Gastrocnemius medialis (tissue), 4 donors: ENCODE measurements at regions not wholly inside any gene's neighbourhood (a gene's known extent, or its start where the extent isn't known, plus 50 kb on each side); places are given as distances from the start of the nearest gene placed in this dataset.

ENCODE experiments used
- POLR2A ChIP-seq, 2 donors: fragments of 450-650 bp; IDR thresholded peaks; one replicate each; pipeline ENCODE4 v1.6.1; 2017; ENCODE audit warnings: antibody characterized with exemption in 2 of 2, mild to moderate bottlenecking in 2 of 2, moderate library complexity in 2 of 2
- TF ChIP-seq, protein P1 (sequence below), 5 experiments: fragments of 450-650 bp in 3 of 5; fragments of 200-600 bp in 2 of 5; sonication (generic) in 2 of 5; IDR thresholded peaks in 4 of 5; conservative IDR thresholded peaks in 1 of 5; 1 replicate in 4 of 5; 2 replicates in 1 of 5; pipeline ENCODE4 v1.5.1; 2016 to 2019; ENCODE audit warnings: antibody characterized with exemption in 5 of 5, mild to moderate bottlenecking in 3 of 5, moderate library complexity in 3 of 5

DNA sequence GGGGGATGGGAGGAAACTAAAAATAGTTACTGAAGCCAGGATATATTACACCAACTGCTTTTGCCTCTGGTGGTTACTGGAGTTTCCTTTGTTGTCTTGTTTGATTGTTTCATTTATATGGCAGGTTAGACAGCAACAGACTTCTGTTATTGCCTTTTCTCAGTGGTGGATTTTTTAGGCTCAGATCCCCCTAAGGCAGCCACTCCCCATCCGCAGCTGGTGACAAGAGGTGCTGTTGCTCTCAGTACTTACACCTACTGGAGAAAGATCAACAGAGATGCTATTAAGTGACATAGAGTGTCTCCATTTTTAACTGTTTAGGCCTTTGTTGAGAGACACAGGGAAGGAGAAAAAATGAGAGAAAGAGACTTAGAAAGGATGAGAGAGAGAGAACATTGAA, 552.1 kb downstream of the PKHD1 start:
- TF ChIP-seq, protein P1, sequence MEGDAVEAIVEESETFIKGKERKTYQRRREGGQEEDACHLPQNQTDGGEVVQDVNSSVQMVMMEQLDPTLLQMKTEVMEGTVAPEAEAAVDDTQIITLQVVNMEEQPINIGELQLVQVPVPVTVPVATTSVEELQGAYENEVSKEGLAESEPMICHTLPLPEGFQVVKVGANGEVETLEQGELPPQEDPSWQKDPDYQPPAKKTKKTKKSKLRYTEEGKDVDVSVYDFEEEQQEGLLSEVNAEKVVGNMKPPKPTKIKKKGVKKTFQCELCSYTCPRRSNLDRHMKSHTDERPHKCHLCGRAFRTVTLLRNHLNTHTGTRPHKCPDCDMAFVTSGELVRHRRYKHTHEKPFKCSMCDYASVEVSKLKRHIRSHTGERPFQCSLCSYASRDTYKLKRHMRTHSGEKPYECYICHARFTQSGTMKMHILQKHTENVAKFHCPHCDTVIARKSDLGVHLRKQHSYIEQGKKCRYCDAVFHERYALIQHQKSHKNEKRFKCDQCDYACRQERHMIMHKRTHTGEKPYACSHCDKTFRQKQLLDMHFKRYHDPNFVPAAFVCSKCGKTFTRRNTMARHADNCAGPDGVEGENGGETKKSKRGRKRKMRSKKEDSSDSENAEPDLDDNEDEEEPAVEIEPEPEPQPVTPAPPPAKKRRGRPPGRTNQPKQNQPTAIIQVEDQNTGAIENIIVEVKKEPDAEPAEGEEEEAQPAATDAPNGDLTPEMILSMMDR (IDR thresholded peaks at IDR 0.05 in 4 of 5, conservative IDR thresholded peaks at IDR 0.05 in 1 of 5): no peak
- no peak for TF ChIP-seq POLR2A (IDR thresholded peaks at IDR 0.05)
